ENCODE measurements at regions not wholly inside any gene's neighbourhood (a gene's known extent, or its start where the extent isn't known, plus 50 kb on each side); places are given as distances from the start of the nearest gene placed in this dataset.

GRCh38 chr6:137799950-137800568, 67.0 kb upstream of the TNFAIP3 start:
- TF ChIP-seq YY1 (IDR thresholded peaks at IDR 0.05; ENCODE audit: low read depth, low read length) (no peak), BACH1 (IDR thresholded peaks at IDR 0.05; ENCODE audit: low read length) (no peak), RBBP5 (IDR thresholded peaks at IDR 0.05; ENCODE audit: borderline replicate concordance, low read depth, low read length) (no peak), EP300 (IDR thresholded peaks at IDR 0.05; ENCODE audit: borderline replicate concordance in 1 of 2, low read depth in 2 of 2, low read length in 2 of 2) (no peak), EZH2 (IDR thresholded peaks at IDR 0.05; ENCODE audit: low read depth, low read length, severe bottlenecking) (no peak), CEBPB (IDR thresholded peaks at IDR 0.05; ENCODE audit: low read depth, low read length) (no peak), TAF7 (optimal IDR thresholded peaks at IDR 0.05; ENCODE audit: borderline replicate concordance, low read depth, low read length) (no peak)
- TF ChIP-seq, protein P1, sequence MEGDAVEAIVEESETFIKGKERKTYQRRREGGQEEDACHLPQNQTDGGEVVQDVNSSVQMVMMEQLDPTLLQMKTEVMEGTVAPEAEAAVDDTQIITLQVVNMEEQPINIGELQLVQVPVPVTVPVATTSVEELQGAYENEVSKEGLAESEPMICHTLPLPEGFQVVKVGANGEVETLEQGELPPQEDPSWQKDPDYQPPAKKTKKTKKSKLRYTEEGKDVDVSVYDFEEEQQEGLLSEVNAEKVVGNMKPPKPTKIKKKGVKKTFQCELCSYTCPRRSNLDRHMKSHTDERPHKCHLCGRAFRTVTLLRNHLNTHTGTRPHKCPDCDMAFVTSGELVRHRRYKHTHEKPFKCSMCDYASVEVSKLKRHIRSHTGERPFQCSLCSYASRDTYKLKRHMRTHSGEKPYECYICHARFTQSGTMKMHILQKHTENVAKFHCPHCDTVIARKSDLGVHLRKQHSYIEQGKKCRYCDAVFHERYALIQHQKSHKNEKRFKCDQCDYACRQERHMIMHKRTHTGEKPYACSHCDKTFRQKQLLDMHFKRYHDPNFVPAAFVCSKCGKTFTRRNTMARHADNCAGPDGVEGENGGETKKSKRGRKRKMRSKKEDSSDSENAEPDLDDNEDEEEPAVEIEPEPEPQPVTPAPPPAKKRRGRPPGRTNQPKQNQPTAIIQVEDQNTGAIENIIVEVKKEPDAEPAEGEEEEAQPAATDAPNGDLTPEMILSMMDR (IDR thresholded peaks at IDR 0.05; ENCODE audit: control extremely low read depth in 1 of 3, insufficient read depth in 1 of 3, low read depth in 1 of 3, low read length in 3 of 3) = peak in 2 of 3 experiments; percentile 60 to 65; a peak in 3 of 4 replicates
- TF ChIP-seq, protein P2, sequence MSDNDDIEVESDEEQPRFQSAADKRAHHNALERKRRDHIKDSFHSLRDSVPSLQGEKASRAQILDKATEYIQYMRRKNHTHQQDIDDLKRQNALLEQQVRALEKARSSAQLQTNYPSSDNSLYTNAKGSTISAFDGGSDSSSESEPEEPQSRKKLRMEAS (IDR thresholded peaks at IDR 0.05) = no peak

All from H1 (cell line).